CD4-positive, alpha-beta T cell (primary cell): ENCODE measurements at regions not wholly inside any gene's neighbourhood (a gene's known extent, or its start where the extent isn't known, plus 50 kb on each side); places are given as distances from the start of the nearest gene placed in this dataset.
"Not testable (repeated sequence)": the region's sequence is repeated elsewhere in the genome, so short reads cannot be mapped to it uniquely, and the experiment has no call there.

Source experiments
- ATAC-seq: fragments of 200-7000 bp; cut with Tn5 transposase; one replicate; pipeline ENCODE4 v1.10.0; 2022; ENCODE audit warnings: mild to moderate bottlenecking; ENCODE audit not compliant: poor library complexity
- CTCF ChIA-PET: fragments of 350-600 bp; sonication (Branson Sonifier 250); formaldehyde crosslinking; loops from one replicate; lab custom pipeline; 2021; ENCODE audit warnings: antibody characterized with exemption, inconsistent platforms; lab: Charles Lee
- POLR2A ChIA-PET: fragments of 350-600 bp; sonication (Branson Sonifier 250); formaldehyde crosslinking; loops from one replicate; lab custom pipeline; 2021; ENCODE audit warnings: antibody characterized with exemption, inconsistent platforms; lab: Charles Lee
- DNase-seq, 14 experiments: peaks; one replicate each; pipeline ENCODE4 v3.0.0-alpha.2; 2013 to 2020; ENCODE audit warnings: mixed read lengths in 2 of 14
- H3K27ac ChIP-seq, 2 donors: one replicate each; pipeline versions ENCODE4 v1.5.1 to v1.7.0; 2013; ENCODE audit warnings: low read length in 2 of 2, low read depth in 1 of 2, mild to moderate bottlenecking in 1 of 2
- H3K27me3 ChIP-seq, 2 experiments: 1 replicate in 1 of 2; 2 replicates in 1 of 2; pipeline versions ENCODE4 v1.6.1 to v1.7.0; 2013; ENCODE audit warnings: low read length in 2 of 2, control low read depth in 1 of 2, mild to moderate bottlenecking in 1 of 2, moderate library complexity in 1 of 2; ENCODE audit not compliant: insufficient read depth in 2 of 2, control insufficient read depth in 1 of 2
- H3K36me3 ChIP-seq: one replicate; pipeline ENCODE4 v1.6.1; 2013; ENCODE audit warnings: low read length, control low read depth; ENCODE audit not compliant: insufficient read depth
- H3K4me1 ChIP-seq: one replicate; pipeline ENCODE4 v1.6.1; 2013; ENCODE audit warnings: low read length, control low read depth; ENCODE audit not compliant: insufficient read depth
- H3K4me3 ChIP-seq: one replicate; pipeline ENCODE4 v1.5.1; 2013; ENCODE audit warnings: mild to moderate bottlenecking, low read length, moderate library complexity
- H3K9me3 ChIP-seq, 2 experiments: 1 replicate in 1 of 2; 2 replicates in 1 of 2; pipeline versions ENCODE4 v1.6.1 to v1.7.0; 2013; ENCODE audit warnings: low read length in 2 of 2, mild to moderate bottlenecking in 2 of 2, control low read depth in 1 of 2, moderate library complexity in 1 of 2; ENCODE audit not compliant: control insufficient read depth in 1 of 2, insufficient read depth in 1 of 2
- H3K27ac Mint-ChIP-seq: one replicate; pipeline ENCODE4 v1.8.0; 2020; ENCODE audit warnings: mixed read lengths
- H3K27me3 Mint-ChIP-seq: one replicate; pipeline ENCODE4 v1.8.0; 2021; ENCODE audit warnings: mixed read lengths
- H3K36me3 Mint-ChIP-seq: one replicate; pipeline ENCODE4 v1.8.0; 2021; ENCODE audit warnings: low read depth, mixed read lengths
- H3K4me1 Mint-ChIP-seq: one replicate; pipeline ENCODE4 v1.8.0; 2021; ENCODE audit warnings: low read depth, mixed read lengths
- H3K4me3 Mint-ChIP-seq: one replicate; pipeline ENCODE4 v1.8.0; 2020; ENCODE audit warnings: mild to moderate bottlenecking, mixed read lengths
- H3K9me3 Mint-ChIP-seq: one replicate; pipeline ENCODE4 v1.8.0; 2020; ENCODE audit warnings: mixed read lengths
- CTCF ChIP-seq: fragments of 200-600 bp; IDR thresholded peaks from one replicate; pipeline ENCODE4 v1.8.0; 2022; ENCODE audit warnings: antibody characterized with exemption, mild to moderate bottlenecking
- intact Hi-C, 2 experiments: fragments of 100-400 bp; cut with DNase I in 1 of 2; cut with micrococcal nuclease in 1 of 2; formaldehyde crosslinking; loops; one replicate each; pipeline versions ENCODE4 v1.15.1 to v1.9.0; 2023 to 2025; cut with DNase I, micrococcal nuclease

GRCh38 chr5:159805021-159805420, 111.3 kb upstream of the ADRA1B start:
- Histone ChIP-seq H3K9me3 (no peaks in the 10 kb centered on the region), H3K27me3 (peaks cover 0 to 6% of the 10 kb centered on the region in 2 experiments), H3K27ac (no peak overlapping the region), H3K36me3 (no peaks in the 10 kb centered on the region), H3K4me3 (no peak overlapping the region), H3K4me1 (no peaks in the 10 kb centered on the region)
- H3K4me1 Mint-ChIP-seq = no peaks in the 10 kb centered on the region
- no peak for ATAC-seq
- no peak overlapping the region for H3K4me3 Mint-ChIP-seq
- intact Hi-C loops = no loop called here
- peaks cover 4% of the 10 kb centered on the region for H3K9me3 Mint-ChIP-seq
- POLR2A ChIA-PET = no interaction called here
- CTCF ChIA-PET = no interaction called here
- DNase-seq = peak in 3 of 14 experiments; percentile 28 to 49 (median 37)
- peaks cover 33% of the 10 kb centered on the region for H3K27me3 Mint-ChIP-seq
- no peak for TF ChIP-seq CTCF
- no peak overlapping the region for H3K27ac Mint-ChIP-seq
- no peaks in the 10 kb centered on the region for H3K36me3 Mint-ChIP-seq

DNA sequence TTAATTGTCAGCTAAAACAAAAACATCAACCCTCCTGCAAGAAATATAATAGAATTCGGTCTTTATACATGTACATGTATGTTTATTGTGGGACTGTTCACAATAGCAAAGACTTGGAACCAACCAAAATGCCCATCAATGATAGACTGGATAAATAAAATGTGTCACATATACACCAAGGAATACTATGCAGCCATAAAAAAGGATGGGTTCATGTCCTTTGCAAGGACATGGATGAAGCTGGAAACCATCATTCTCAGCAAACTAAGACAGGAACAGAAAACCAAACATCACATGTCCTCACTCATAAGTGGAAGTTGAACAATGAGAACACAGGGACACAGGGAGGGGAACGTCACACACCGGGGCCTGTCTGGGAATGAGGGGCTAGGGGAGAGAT, 109.1 kb upstream of the ADRA1B start:
- POLR2A ChIA-PET, H3K9me3 ChIP-seq, ATAC-seq, CTCF ChIA-PET, H3K27ac Mint-ChIP-seq, H3K36me3 ChIP-seq, H3K27me3 ChIP-seq, H3K4me3 Mint-ChIP-seq, H3K27ac ChIP-seq, intact Hi-C loops, H3K36me3 Mint-ChIP-seq, H3K4me1 Mint-ChIP-seq, H3K4me1 ChIP-seq, H3K9me3 Mint-ChIP-seq, H3K4me3 ChIP-seq, DNase-seq: not testable (repeated sequence)
- H3K27me3 Mint-ChIP-seq = peaks cover 25% of the 10 kb centered on the region

- Histone ChIP-seq H3K27ac (no peak overlapping the region), H3K4me3 (no peak overlapping the region), H3K9me3 (peaks cover 0 to 6% of the 10 kb centered on the region in 2 experiments), H3K27me3 (peaks cover 0 to 6% of the 10 kb centered on the region in 2 experiments), H3K36me3 (no peaks in the 10 kb centered on the region), H3K4me1 (no peaks in the 10 kb centered on the region)
- no peaks in the 10 kb centered on the region for H3K36me3 Mint-ChIP-seq
- H3K4me3 Mint-ChIP-seq = no peak overlapping the region
- no peaks in the 10 kb centered on the region for H3K4me1 Mint-ChIP-seq
- intact Hi-C loops = no loop called here
- no peak for DNase-seq
- ATAC-seq = no peak
- ChIA-PET CTCF (no interaction called here), POLR2A (no interaction called here)
- TF ChIP-seq CTCF = no peak
- no peak overlapping the region for H3K27ac Mint-ChIP-seq
- H3K9me3 Mint-ChIP-seq = peaks cover 6% of the 10 kb centered on the region
- peaks cover 23% of the 10 kb centered on the region for H3K27me3 Mint-ChIP-seq
Observed at GRCh38 chr5:159807586-159807985, 108.7 kb upstream of the ADRA1B start.

GRCh38 chr5:159811712-159812111, 104.6 kb upstream of the ADRA1B start:
- Histone ChIP-seq H3K4me1 (no peaks in the 10 kb centered on the region), H3K9me3 (peaks cover 0 to 6% of the 10 kb centered on the region in 2 experiments), H3K27me3 (no peaks in the 10 kb centered on the region), H3K4me3 (no peak overlapping the region), H3K36me3 (no peaks in the 10 kb centered on the region), H3K27ac (no peak overlapping the region)
- no peak for TF ChIP-seq CTCF
- no peaks in the 10 kb centered on the region for H3K4me1 Mint-ChIP-seq
- POLR2A ChIA-PET = no interaction called here
- no peaks in the 10 kb centered on the region for H3K36me3 Mint-ChIP-seq
- H3K4me3 Mint-ChIP-seq = no peak overlapping the region
- intact Hi-C loops = no loop called here
- peaks cover 4% of the 10 kb centered on the region for H3K9me3 Mint-ChIP-seq
- CTCF ChIA-PET = no interaction called here
- no peak for ATAC-seq
- DNase-seq = no peak
- H3K27ac Mint-ChIP-seq = no peak overlapping the region
- H3K27me3 Mint-ChIP-seq = peaks cover 5% of the 10 kb centered on the region

DNA sequence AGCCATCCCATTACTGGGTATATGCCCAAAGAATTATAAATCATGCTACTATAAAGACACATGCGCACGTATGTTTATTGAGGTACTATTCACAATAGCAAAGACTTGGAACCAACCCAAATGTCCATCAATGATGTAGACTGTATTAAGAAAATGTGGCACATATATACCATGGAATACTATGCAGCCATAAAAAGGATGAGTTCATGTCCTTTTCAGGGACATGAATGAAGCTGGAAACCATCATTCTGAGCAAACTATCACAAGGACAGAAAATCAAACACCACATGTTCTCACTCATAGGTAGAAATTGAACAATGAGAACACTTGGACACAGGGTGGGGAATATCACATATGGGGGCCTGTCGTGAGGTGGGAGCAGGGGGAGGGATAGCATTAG, 103.5 kb upstream of the ADRA1B start:
- H3K27ac ChIP-seq, H3K9me3 ChIP-seq, POLR2A ChIA-PET, H3K27ac Mint-ChIP-seq, ATAC-seq, intact Hi-C loops, H3K27me3 Mint-ChIP-seq, DNase-seq, H3K9me3 Mint-ChIP-seq, H3K36me3 ChIP-seq, H3K4me1 Mint-ChIP-seq, H3K4me3 Mint-ChIP-seq, CTCF ChIA-PET, H3K4me3 ChIP-seq, H3K36me3 Mint-ChIP-seq, H3K27me3 ChIP-seq, H3K4me1 ChIP-seq: not testable (repeated sequence)
